ENCODE measurements at regions not wholly inside any gene's neighbourhood (a gene's known extent, or its start where the extent isn't known, plus 50 kb on each side); places are given as distances from the start of the nearest gene placed in this dataset.

DNA sequence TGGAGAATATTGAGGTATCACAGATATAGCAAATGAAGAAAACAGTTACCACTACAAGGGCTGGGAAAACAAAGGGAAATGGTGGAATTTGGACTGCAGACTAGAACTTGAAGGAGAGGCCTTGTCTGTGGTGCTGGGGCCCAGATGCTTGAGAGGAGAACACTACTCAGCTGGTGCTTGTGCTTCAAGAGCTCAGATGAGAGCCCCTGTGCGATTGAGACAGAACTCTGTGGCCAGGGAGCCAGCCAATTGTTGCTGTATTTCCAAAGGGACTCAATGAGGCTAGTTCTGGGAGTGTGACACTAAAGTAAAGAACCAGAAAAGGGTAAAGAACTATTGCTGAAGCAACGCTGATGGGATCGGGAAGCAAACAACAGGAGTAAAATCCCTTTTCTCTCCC, 406.5 kb upstream of the SEMA3D start:
- no peak for TF ChIP-seq EP300 (IDR thresholded peaks at IDR 0.05)
- TF ChIP-seq, protein P1, sequence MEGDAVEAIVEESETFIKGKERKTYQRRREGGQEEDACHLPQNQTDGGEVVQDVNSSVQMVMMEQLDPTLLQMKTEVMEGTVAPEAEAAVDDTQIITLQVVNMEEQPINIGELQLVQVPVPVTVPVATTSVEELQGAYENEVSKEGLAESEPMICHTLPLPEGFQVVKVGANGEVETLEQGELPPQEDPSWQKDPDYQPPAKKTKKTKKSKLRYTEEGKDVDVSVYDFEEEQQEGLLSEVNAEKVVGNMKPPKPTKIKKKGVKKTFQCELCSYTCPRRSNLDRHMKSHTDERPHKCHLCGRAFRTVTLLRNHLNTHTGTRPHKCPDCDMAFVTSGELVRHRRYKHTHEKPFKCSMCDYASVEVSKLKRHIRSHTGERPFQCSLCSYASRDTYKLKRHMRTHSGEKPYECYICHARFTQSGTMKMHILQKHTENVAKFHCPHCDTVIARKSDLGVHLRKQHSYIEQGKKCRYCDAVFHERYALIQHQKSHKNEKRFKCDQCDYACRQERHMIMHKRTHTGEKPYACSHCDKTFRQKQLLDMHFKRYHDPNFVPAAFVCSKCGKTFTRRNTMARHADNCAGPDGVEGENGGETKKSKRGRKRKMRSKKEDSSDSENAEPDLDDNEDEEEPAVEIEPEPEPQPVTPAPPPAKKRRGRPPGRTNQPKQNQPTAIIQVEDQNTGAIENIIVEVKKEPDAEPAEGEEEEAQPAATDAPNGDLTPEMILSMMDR (IDR thresholded peaks at IDR 0.05): no peak
